IMR-90 (cell line): ENCODE measurements at regions not wholly inside any gene's neighbourhood (a gene's known extent, or its start where the extent isn't known, plus 50 kb on each side); places are given as distances from the start of the nearest gene placed in this dataset.

ENCODE experiments used
- ATAC-seq: fragments of 200-7000 bp; cut with Tn5 transposase; 2 replicates; pipeline ENCODE4 v1.9.1; 2020; ENCODE audit warnings: low read depth, mild to moderate bottlenecking, moderate library complexity
- BruUV-seq: library from RNA; stranded (reverse); fragments of 400-500 nt; replicated peaks from 2 replicates; lab custom pipeline; 2021; lab: Mats Ljungman, UMichigan
- CTCF ChIA-PET: fragments of 300-600 bp; formaldehyde crosslinking; extraction: SDS; loops from one replicate; lab custom pipeline; 2021; ENCODE audit warnings: antibody characterized with exemption; lab: Yijun Ruan, JAX
- POLR2A ChIA-PET: fragments of 300-600 bp; sonication (Branson Sonifier 250); formaldehyde crosslinking; loops from one replicate; lab custom pipeline; 2022; ENCODE audit warnings: antibody characterized with exemption; ENCODE audit not compliant: unreplicated experiment; lab: Charles Lee
- DNase-seq: peaks from one replicate; pipeline ENCODE4 v3.0.0; 2013
- H2AFZ ChIP-seq: replicated peaks from 2 replicates; pipeline ENCODE3; 2013; ENCODE audit warnings: low read length, mild to moderate bottlenecking; ENCODE audit not compliant: poor library complexity
- H2AK5ac ChIP-seq: 2 replicates; pipeline ENCODE4 v1.6.1; 2013; ENCODE audit warnings: low read depth, low read length, inconsistent platforms
- H2AK9ac ChIP-seq: replicated peaks from 2 replicates; pipeline ENCODE3; 2013; ENCODE audit warnings: mild to moderate bottlenecking, low read depth, low read length, moderate library complexity; ENCODE audit not compliant: poor library complexity
- H2BK120ac ChIP-seq: 2 replicates; pipeline ENCODE4 v1.6.1; 2013; ENCODE audit warnings: low read depth, low read length, inconsistent platforms
- H2BK15ac ChIP-seq: 3 replicates; pipeline ENCODE4 v1.6.1; 2013; ENCODE audit warnings: low read depth, low read length, inconsistent platforms
- H2BK20ac ChIP-seq: 2 replicates; pipeline ENCODE4 v1.6.1; 2013; ENCODE audit warnings: low read depth, mild to moderate bottlenecking, inconsistent platforms, low read length, moderate library complexity
- H2BK5ac ChIP-seq: 2 replicates; pipeline ENCODE4 v1.6.1; 2013; ENCODE audit warnings: mild to moderate bottlenecking, low read depth, low read length, inconsistent platforms; ENCODE audit not compliant: poor library complexity, severe bottlenecking
- H3K14ac ChIP-seq: replicated peaks from 2 replicates; pipeline ENCODE4 v1.6.1; 2013; ENCODE audit warnings: low read depth, low read length, inconsistent platforms
- H3K18ac ChIP-seq: 2 replicates; pipeline ENCODE4 v1.6.1; 2013; ENCODE audit warnings: low read depth, low read length, control low read depth
- H3K23ac ChIP-seq: 2 replicates; pipeline ENCODE4 v1.6.1; 2013; ENCODE audit warnings: low read depth, low read length, inconsistent platforms
- H3K27ac ChIP-seq: 2 replicates; pipeline ENCODE4 v1.5.1; 2013; ENCODE audit warnings: mild to moderate bottlenecking, control low read depth, low read length; ENCODE audit not compliant: insufficient read depth
- H3K27me3 ChIP-seq: 2 replicates; pipeline ENCODE4 v1.6.1; 2013; ENCODE audit warnings: low read length; ENCODE audit not compliant: control insufficient read depth, insufficient read depth
- H3K36me3 ChIP-seq: 2 replicates; pipeline ENCODE4 v1.6.1; 2013; ENCODE audit warnings: low read length, mixed read lengths; ENCODE audit not compliant: control insufficient read depth, insufficient read depth
- H3K4ac ChIP-seq: 2 replicates; pipeline ENCODE4 v1.6.1; 2013; ENCODE audit warnings: low read depth, low read length, inconsistent platforms
- H3K4me1 ChIP-seq: 2 replicates; pipeline ENCODE4 v1.6.1; 2013; ENCODE audit warnings: low read length, mixed read lengths; ENCODE audit not compliant: control insufficient read depth, insufficient read depth
- H3K4me2 ChIP-seq: 2 replicates; pipeline ENCODE4 v1.6.1; 2013; ENCODE audit warnings: low read depth, mild to moderate bottlenecking, control low read depth, low read length, moderate library complexity
- H3K4me3 ChIP-seq: 2 replicates; pipeline ENCODE4 v1.5.1; 2013; ENCODE audit warnings: low read depth, mild to moderate bottlenecking, control low read depth, low read length, moderate library complexity; ENCODE audit not compliant: insufficient read depth
- H3K56ac ChIP-seq: 2 replicates; pipeline ENCODE4 v1.6.1; 2013; ENCODE audit warnings: low read length, inconsistent platforms; ENCODE audit not compliant: insufficient read depth; ENCODE audit errors: extremely low read depth
- H3K79me1 ChIP-seq, 2 experiments: 2 replicates each; pipeline ENCODE4 v1.6.1; 2013; ENCODE audit warnings: low read length in 2 of 2, inconsistent platforms in 1 of 2, low read depth in 1 of 2
- H3K9ac ChIP-seq: 2 replicates; pipeline ENCODE4 v1.6.1; 2013; ENCODE audit warnings: low read depth, low read length, control low read depth
- H3K9me1 ChIP-seq: 2 replicates; pipeline ENCODE4 v1.6.1; 2013; ENCODE audit warnings: low read length, inconsistent platforms; ENCODE audit not compliant: insufficient read depth
- H3K9me3 ChIP-seq: 2 replicates; pipeline ENCODE4 v1.6.1; 2013; ENCODE audit warnings: low read length; ENCODE audit not compliant: control insufficient read depth, insufficient read depth
- H4K20me1 ChIP-seq: 2 replicates; pipeline ENCODE4 v1.6.1; 2013; ENCODE audit warnings: low read length, inconsistent platforms; ENCODE audit not compliant: insufficient read depth
- H4K5ac ChIP-seq: 2 replicates; pipeline ENCODE4 v1.6.1; 2013; ENCODE audit warnings: mild to moderate bottlenecking, low read depth, low read length, control low read depth
- H4K8ac ChIP-seq, 2 experiments: 2 replicates each; pipeline ENCODE4 v1.6.1; 2013; ENCODE audit warnings: low read depth in 2 of 2, low read length in 2 of 2, control low read depth in 1 of 2, inconsistent platforms in 1 of 2
- H4K91ac ChIP-seq: 2 replicates; pipeline ENCODE4 v1.6.1; 2013; ENCODE audit warnings: low read depth, low read length, inconsistent platforms; ENCODE audit not compliant: insufficient read depth
- MXI1 ChIP-seq: IDR thresholded peaks from 2 replicates; pipeline ENCODE4 v1.6.1; 2012; ENCODE audit warnings: low read depth, mild to moderate bottlenecking, low read length, moderate library complexity, borderline replicate concordance
- WGBS, 2 experiments: methylation state at CpG; one replicate each; pipeline versions ENCODE4 v1.1.5 to v1.1.7; 2013; ENCODE audit warnings: missing lambda C conversion rate in 2 of 2; ENCODE audit not compliant: insufficient read length in 1 of 2; ENCODE audit errors: extremely low coverage in 2 of 2; 5-methylcytosine and 5-hydroxymethylcytosine counted together
- dilution Hi-C: fragments of 300-500 bp; cut with HindIII; formaldehyde crosslinking; loops from one replicate; pipeline ENCODE4 v1.14.3; 2018; ENCODE audit warnings: low sequenced_read_pairs; ENCODE audit not compliant: unreplicated experiment
- in situ Hi-C: fragments of 300-500 bp; cut with MboI; formaldehyde crosslinking; loops from 3 replicates; pipeline ENCODE4 v1.14.3; 2019; ENCODE audit warnings: low sequenced_read_pairs, inconsistent platforms, mixed read lengths
- intact Hi-C: fragments of 100-400 bp; cut with micrococcal nuclease; formaldehyde crosslinking; loops from 2 replicates; pipeline ENCODE4 v1.10.0; 2022

- POLR2A ChIA-PET: no interaction called here
- H2AFZ ChIP-seq: no peak overlapping the region
- WGBS, 2 experiments: no CpG with 5 or more reads among the region's 10 CpGs
Measured at GRCh38 chr6:8238773-8239683, 136.7 kb upstream of the EEF1E1 start.

More at GRCh38 chr6:8238773-8239683, 136.7 kb upstream of the EEF1E1 start:
- Histone ChIP-seq H4K8ac (no peak overlapping the region), H3K14ac (no peak overlapping the region), H3K4me2 (no peak overlapping the region), H3K9me1 (no peaks in the 10 kb centered on the region), H3K36me3 (no peaks in the 10 kb centered on the region), H3K56ac (no peak overlapping the region), H3K4me1 (no peaks in the 10 kb centered on the region), H4K5ac (no peak overlapping the region), H3K27ac (no peak overlapping the region), H2BK20ac (no peak overlapping the region), H2BK5ac (no peak overlapping the region), H3K27me3 (peaks cover 1% of the 10 kb centered on the region; the same call in 1 of the 2 replicates), H3K18ac (no peak overlapping the region), H4K91ac (no peak overlapping the region), H2AK5ac (no peak overlapping the region), H4K20me1 (no peaks in the 10 kb centered on the region), H3K9ac (no peak overlapping the region), H3K23ac (no peak overlapping the region), H2BK15ac (no peak overlapping the region), H2AK9ac (no peak overlapping the region), H3K4me3 (no peak overlapping the region), H3K4ac (no peak overlapping the region), H2BK120ac (no peak overlapping the region), H3K9me3 (no peaks in the 10 kb centered on the region), H3K79me1 (no peaks in the 10 kb centered on the region)
- TF ChIP-seq MXI1: no peak
- intact Hi-C loops (no loop called here), dilution Hi-C loops (no loop called here), in situ Hi-C loops (no loop called here)
- DNase-seq: no peak
- no TSS peak for BruUV-seq
- CTCF ChIA-PET: no interaction called here
- no peak for ATAC-seq
